C4-2B (cell line): ENCODE measurements at regions not wholly inside any gene's neighbourhood (a gene's known extent, or its start where the extent isn't known, plus 50 kb on each side); places are given as distances from the start of the nearest gene placed in this dataset.

Source experiments
- CTCF ChIP-seq: fragments of 450-650 bp; conservative IDR thresholded peaks from 2 replicates; pipeline ENCODE4 v1.5.1; 2017; ENCODE audit warnings: mild to moderate bottlenecking
- ZFX ChIP-seq: fragments of 450-650 bp; IDR thresholded peaks from 2 replicates; pipeline ENCODE4 v1.6.1; 2017

GRCh38 chr11:86172894-86173293, 71.7 kb upstream of the EED start:
- TF ChIP-seq CTCF (no peak), ZFX (no peak)
